SU-DHL-6 (cell line): ENCODE measurements at regions not wholly inside any gene's neighbourhood (a gene's known extent, or its start where the extent isn't known, plus 50 kb on each side); places are given as distances from the start of the nearest gene placed in this dataset.

Experiments used
- H2AFZ ChIP-seq: fragments of 200-600 bp; sonication (generic); 2 replicates; pipeline ENCODE4 v1.6.1; 2014; ENCODE audit warnings: low read depth, mild to moderate bottlenecking, moderate library complexity, mixed read lengths, antibody characterized with exemption, low read length; ENCODE audit not compliant: severe bottlenecking
- H3F3A ChIP-seq: fragments of 200-600 bp; shearing (Covaris generic); 2 replicates; pipeline ENCODE4 v1.6.0; 2016; ENCODE audit warnings: antibody characterized with exemption, mild to moderate bottlenecking; ENCODE audit not compliant: insufficient read depth
- H3K27ac ChIP-seq: fragments of 200-600 bp; sonication (generic); 2 replicates; pipeline ENCODE4 v1.5.1; 2016; ENCODE audit warnings: low read depth, mild to moderate bottlenecking, low read length, moderate library complexity, mixed read lengths
- H3K27me3 ChIP-seq: fragments of 200-600 bp; sonication (generic), shearing (Covaris generic); 2 replicates; pipeline ENCODE4 v1.6.0; 2014; ENCODE audit warnings: mild to moderate bottlenecking, low read length
- H3K36me3 ChIP-seq: fragments of 200-600 bp; sonication (generic); 2 replicates; pipeline ENCODE4 v1.6.1; 2014; ENCODE audit warnings: mild to moderate bottlenecking, low read length, mixed read lengths
- H3K4me2 ChIP-seq: fragments of 300-600, 200-600 bp; shearing (Covaris generic), sonication (generic); 2 replicates; pipeline ENCODE4 v1.6.0; 2014; ENCODE audit warnings: low read length, low read depth, mild to moderate bottlenecking; ENCODE audit not compliant: poor library complexity, severe bottlenecking
- H3K4me3 ChIP-seq: fragments of 200-600 bp; sonication (generic); 2 replicates; pipeline ENCODE4 v1.5.1; 2014; ENCODE audit warnings: antibody characterized with exemption, low read length, mild to moderate bottlenecking, mixed read lengths; ENCODE audit not compliant: insufficient read depth, poor library complexity, severe bottlenecking
- H3K79me2 ChIP-seq: fragments of 200-600 bp; sonication (generic); 2 replicates; pipeline ENCODE4 v1.6.1; 2014; ENCODE audit warnings: mild to moderate bottlenecking, low read length, moderate library complexity; ENCODE audit not compliant: insufficient read depth
- H3K9ac ChIP-seq: fragments of 200-600 bp; sonication (generic); 2 replicates; pipeline ENCODE4 v1.7.0; 2014; ENCODE audit warnings: mild to moderate bottlenecking, low read length
- H3K9me2 ChIP-seq: fragments of 200-600 bp; sonication (generic); replicated peaks from 2 replicates; pipeline ENCODE4 v1.6.1; 2014; ENCODE audit warnings: low read length; ENCODE audit not compliant: insufficient read depth
- H3K9me3 ChIP-seq: fragments of 200-600 bp; sonication (generic); 2 replicates; pipeline ENCODE4 v1.6.1; 2014; ENCODE audit warnings: low read length, mixed read lengths; ENCODE audit not compliant: insufficient read depth
- H4K20me1 ChIP-seq: fragments of 200-600 bp; sonication (generic); 2 replicates; pipeline ENCODE4 v1.6.1; 2014; ENCODE audit warnings: low read depth, mild to moderate bottlenecking, antibody characterized with exemption, low read length, moderate library complexity, mixed read lengths
- EZH2phosphoT487 ChIP-seq: fragments of 200-600 bp; sonication (generic), shearing (Covaris generic); conservative IDR thresholded peaks from 2 replicates; pipeline ENCODE4 v1.6.1; 2018; ENCODE audit warnings: mild to moderate bottlenecking, antibody characterized with exemption, low read length, moderate library complexity, mixed read lengths
- TF ChIP-seq, protein P1 (sequence below): fragments of 200-600 bp; sonication (generic); IDR thresholded peaks from one replicate; pipeline ENCODE4 v1.5.1; 2017; ENCODE audit warnings: antibody characterized with exemption, mild to moderate bottlenecking, low read length, moderate library complexity; ENCODE audit not compliant: insufficient read depth, poor library complexity, severe bottlenecking

GRCh38 chr3:69531576-69532546, 146.0 kb upstream of the FRMD4B start:
- H3K9ac ChIP-seq: no peak overlapping the region
- no peaks in the 10 kb centered on the region for H3K9me2 ChIP-seq
- no peaks in the 10 kb centered on the region for H3K9me3 ChIP-seq
- H3K27me3 ChIP-seq: no peaks in the 10 kb centered on the region
- TF ChIP-seq, protein P1, sequence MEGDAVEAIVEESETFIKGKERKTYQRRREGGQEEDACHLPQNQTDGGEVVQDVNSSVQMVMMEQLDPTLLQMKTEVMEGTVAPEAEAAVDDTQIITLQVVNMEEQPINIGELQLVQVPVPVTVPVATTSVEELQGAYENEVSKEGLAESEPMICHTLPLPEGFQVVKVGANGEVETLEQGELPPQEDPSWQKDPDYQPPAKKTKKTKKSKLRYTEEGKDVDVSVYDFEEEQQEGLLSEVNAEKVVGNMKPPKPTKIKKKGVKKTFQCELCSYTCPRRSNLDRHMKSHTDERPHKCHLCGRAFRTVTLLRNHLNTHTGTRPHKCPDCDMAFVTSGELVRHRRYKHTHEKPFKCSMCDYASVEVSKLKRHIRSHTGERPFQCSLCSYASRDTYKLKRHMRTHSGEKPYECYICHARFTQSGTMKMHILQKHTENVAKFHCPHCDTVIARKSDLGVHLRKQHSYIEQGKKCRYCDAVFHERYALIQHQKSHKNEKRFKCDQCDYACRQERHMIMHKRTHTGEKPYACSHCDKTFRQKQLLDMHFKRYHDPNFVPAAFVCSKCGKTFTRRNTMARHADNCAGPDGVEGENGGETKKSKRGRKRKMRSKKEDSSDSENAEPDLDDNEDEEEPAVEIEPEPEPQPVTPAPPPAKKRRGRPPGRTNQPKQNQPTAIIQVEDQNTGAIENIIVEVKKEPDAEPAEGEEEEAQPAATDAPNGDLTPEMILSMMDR: no peak
- no peak for TF ChIP-seq EZH2phosphoT487
- no peaks in the 10 kb centered on the region for H3F3A ChIP-seq
- H2AFZ ChIP-seq: no peak overlapping the region
- H3K79me2 ChIP-seq: no peaks in the 10 kb centered on the region
- H3K36me3 ChIP-seq: no peaks in the 10 kb centered on the region
- H4K20me1 ChIP-seq: no peaks in the 10 kb centered on the region
- no peak overlapping the region for H3K4me2 ChIP-seq
- H3K27ac ChIP-seq: no peak overlapping the region
- no peak overlapping the region for H3K4me3 ChIP-seq

DNA sequence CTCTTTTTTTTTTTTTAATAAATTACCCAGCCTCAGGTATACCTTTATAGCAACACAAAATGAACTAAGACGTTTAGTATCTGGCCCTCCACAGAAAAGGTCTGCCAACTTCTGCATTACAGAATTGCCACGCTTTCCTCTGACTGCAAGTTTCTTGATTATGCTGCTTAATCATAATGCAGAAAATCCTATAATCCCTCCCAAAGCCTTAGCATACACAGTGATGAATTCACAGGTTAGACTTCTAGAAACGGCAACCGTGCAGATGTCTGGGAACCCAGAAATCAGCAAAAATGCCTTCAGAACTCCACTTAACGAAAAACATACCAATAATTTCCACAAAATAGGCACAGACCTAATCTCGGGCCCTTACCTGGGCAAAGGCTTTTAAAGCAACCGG, 144.7 kb upstream of the FRMD4B start:
- Histone ChIP-seq H3K9ac (no peak overlapping the region), H3K27me3 (no peaks in the 10 kb centered on the region), H3K4me2 (no peak overlapping the region), H3K4me3 (no peak overlapping the region), H3F3A (no peaks in the 10 kb centered on the region), H2AFZ (no peak overlapping the region), H3K9me3 (no peaks in the 10 kb centered on the region), H3K9me2 (no peaks in the 10 kb centered on the region), H3K79me2 (no peaks in the 10 kb centered on the region), H4K20me1 (no peaks in the 10 kb centered on the region), H3K36me3 (no peaks in the 10 kb centered on the region), H3K27ac (no peak overlapping the region)
- no peak for TF ChIP-seq EZH2phosphoT487
- TF ChIP-seq, protein P1: no peak

DNA sequence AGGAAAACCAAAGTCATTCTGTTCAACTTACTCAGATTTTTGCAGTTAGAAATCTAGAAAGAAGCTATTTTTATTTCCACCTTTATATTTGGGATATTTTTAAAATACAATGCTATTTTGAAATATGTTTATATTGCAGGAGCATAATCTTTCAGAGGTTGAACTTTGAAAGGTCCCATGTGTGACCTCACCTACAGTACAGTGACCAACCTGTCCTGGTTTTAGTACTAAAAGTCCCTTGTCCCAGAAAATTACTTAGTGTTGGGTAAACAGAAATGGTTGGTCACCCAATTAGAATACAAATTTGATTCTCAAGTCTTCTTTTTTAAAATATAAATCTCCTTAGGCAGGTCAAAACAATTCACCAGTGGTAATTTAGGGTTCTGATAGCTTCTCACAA, 141.6 kb upstream of the FRMD4B start:
- no peak overlapping the region for H3K27ac ChIP-seq

More for the DNA sequence above, 141.6 kb upstream of the FRMD4B start:
- H2AFZ ChIP-seq: no peak overlapping the region
- H3K27me3 ChIP-seq: no peaks in the 10 kb centered on the region
- no peak overlapping the region for H3K4me2 ChIP-seq
- no peaks in the 10 kb centered on the region for H3K36me3 ChIP-seq
- no peaks in the 10 kb centered on the region for H3K9me2 ChIP-seq
- no peak overlapping the region for H3K9ac ChIP-seq
- H3F3A ChIP-seq: no peaks in the 10 kb centered on the region
- H3K79me2 ChIP-seq: no peaks in the 10 kb centered on the region
- TF ChIP-seq, protein P1: no peak
- TF ChIP-seq EZH2phosphoT487: no peak
- H3K4me3 ChIP-seq: no peak overlapping the region
- no peaks in the 10 kb centered on the region for H3K9me3 ChIP-seq
- no peaks in the 10 kb centered on the region for H4K20me1 ChIP-seq
